H1 (cell line): ENCODE measurements at regions not wholly inside any gene's neighbourhood (a gene's known extent, or its start where the extent isn't known, plus 50 kb on each side); places are given as distances from the start of the nearest gene placed in this dataset.

Source experiments
- CTCF ChIA-PET: fragments of 300-600 bp; sonication (Branson Sonifier 250); formaldehyde crosslinking; loops from one replicate; lab custom pipeline; 2021; ENCODE audit not compliant: partially characterized antibody; lab: Charles Lee
- POLR2A ChIA-PET: fragments of 300-600 bp; sonication (Branson Sonifier 250); formaldehyde crosslinking; loops from one replicate; lab custom pipeline; 2021; ENCODE audit warnings: inconsistent platforms; ENCODE audit not compliant: partially characterized antibody; lab: Charles Lee
- DNase-seq, 2 experiments: peaks; one replicate each; pipeline versions ENCODE4 v3.0.0 to v3.0.0-alpha.2; 2010 to 2022; ENCODE audit warnings: low spot score in 2 of 2, low read depth in 1 of 2, mixed read lengths in 1 of 2
- FAIRE-seq: peaks from 2 replicates; lab custom pipeline; 2011; peaks lifted over from hg19 to GRCh38; lab: Jason Lieb, UNC
- H2AFZ ChIP-seq: 2 replicates; pipeline ENCODE4 v1.8.1; 2012; ENCODE audit warnings: low read length, inconsistent platforms
- H2AK5ac ChIP-seq: 2 replicates; pipeline ENCODE4 v1.6.1; 2013; ENCODE audit warnings: low read depth, low read length
- H2BK120ac ChIP-seq: replicated peaks from 2 replicates; pipeline ENCODE3; 2013; ENCODE audit warnings: low read depth, low read length, inconsistent platforms
- H2BK12ac ChIP-seq: 2 replicates; pipeline ENCODE4 v1.6.1; 2013; ENCODE audit warnings: low read depth, low read length
- H2BK15ac ChIP-seq: 2 replicates; pipeline ENCODE4 v1.6.1; 2013; ENCODE audit warnings: low read length
- H2BK20ac ChIP-seq: 2 replicates; pipeline ENCODE4 v1.6.1; 2013; ENCODE audit warnings: low read length
- H2BK5ac ChIP-seq: 2 replicates; pipeline ENCODE4 v1.6.1; 2013; ENCODE audit warnings: low read depth, low read length
- H3K14ac ChIP-seq: 2 replicates; pipeline ENCODE4 v1.6.1; 2013; ENCODE audit warnings: inconsistent platforms; ENCODE audit not compliant: insufficient read length
- H3K18ac ChIP-seq: 2 replicates; pipeline ENCODE4 v1.6.1; 2013; ENCODE audit warnings: low read length; ENCODE audit errors: extremely low read depth
- H3K23ac ChIP-seq: 2 replicates; pipeline ENCODE4 v1.6.1; 2013; ENCODE audit warnings: inconsistent platforms; ENCODE audit not compliant: insufficient read length
- H3K23me2 ChIP-seq: 2 replicates; pipeline ENCODE4 v1.6.1; 2013; ENCODE audit warnings: low read depth, low read length
- H3K27ac ChIP-seq: 2 replicates; pipeline ENCODE4 v1.6.1; 2011; ENCODE audit warnings: low read depth, low read length, inconsistent platforms
- H3K27me3 ChIP-seq, 4 experiments: replicated peaks in 1 of 4; 1 replicate in 1 of 4; 2 replicates in 3 of 4; pipeline versions ENCODE4 v1.6.1 to v1.8.1; 2011 to 2013; ENCODE audit warnings: low read length in 3 of 4, mild to moderate bottlenecking in 3 of 4, inconsistent platforms in 2 of 4, mixed read lengths in 2 of 4, moderate library complexity in 1 of 4; ENCODE audit not compliant: control insufficient read depth in 3 of 4, insufficient read depth in 3 of 4; ENCODE audit errors: extremely low read depth in 1 of 4
- H3K36me3 ChIP-seq, 4 experiments: 2 replicates each; pipeline versions ENCODE4 v1.6.1 to v1.8.1; 2011 to 2013; ENCODE audit warnings: mild to moderate bottlenecking in 4 of 4, low read length in 3 of 4, moderate library complexity in 2 of 4, control low read depth in 1 of 4, inconsistent platforms in 1 of 4; ENCODE audit not compliant: insufficient read depth in 4 of 4, control insufficient read depth in 2 of 4
- H3K4ac ChIP-seq: replicated peaks from 2 replicates; pipeline ENCODE3; 2013; ENCODE audit warnings: low read length, low read depth, mixed read lengths, inconsistent platforms; ENCODE audit not compliant: insufficient read length
- H3K4me1 ChIP-seq, 4 experiments: replicated peaks in 1 of 4; 1 replicate in 1 of 4; 2 replicates in 3 of 4; pipeline versions ENCODE4 v1.6.1 to v1.8.1; 2011 to 2013; ENCODE audit warnings: low read length in 3 of 4, inconsistent platforms in 2 of 4, mixed read lengths in 1 of 4; ENCODE audit not compliant: insufficient read depth in 4 of 4, control insufficient read depth in 3 of 4
- H3K4me2 ChIP-seq, 2 experiments: 2 replicates each; pipeline versions ENCODE4 v1.6.1 to v1.8.1; 2011 to 2013; ENCODE audit warnings: low read depth in 2 of 2, low read length in 2 of 2, control low read depth in 1 of 2, inconsistent platforms in 1 of 2, mild to moderate bottlenecking in 1 of 2; ENCODE audit not compliant: insufficient read depth in 1 of 2
- H3K4me3 ChIP-seq, 4 experiments: fragments of 200-600, 300-600 bp in 1 of 4; sonication (generic), shearing (Covaris generic), sonication (Bioruptor Twin) in 1 of 4; 2 replicates each; pipeline versions ENCODE4 v1.5.1 to v1.8.1; 2011 to 2016; ENCODE audit warnings: low read length in 4 of 4, low read depth in 3 of 4, control low read depth in 2 of 4, inconsistent platforms in 2 of 4, mild to moderate bottlenecking in 2 of 4, mixed read lengths in 1 of 4, moderate library complexity in 1 of 4; ENCODE audit not compliant: insufficient read depth in 2 of 4; ENCODE audit errors: extremely low read depth in 1 of 4
- H3K56ac ChIP-seq: replicated peaks from 2 replicates; pipeline ENCODE3; 2013; ENCODE audit warnings: low read depth, mild to moderate bottlenecking, mixed read lengths, low read length, inconsistent platforms; ENCODE audit not compliant: insufficient read length
- H3K79me1 ChIP-seq: 2 replicates; pipeline ENCODE4 v1.6.1; 2013; ENCODE audit warnings: low read depth, low read length, control low read depth
- H3K79me2 ChIP-seq, 2 experiments: 2 replicates each; pipeline versions ENCODE4 v1.6.1 to v1.8.1; 2012 to 2013; ENCODE audit warnings: low read length in 2 of 2, mild to moderate bottlenecking in 2 of 2, inconsistent platforms in 1 of 2; ENCODE audit not compliant: insufficient read depth in 2 of 2, control insufficient read depth in 1 of 2
- H3K9ac ChIP-seq, 4 experiments: replicated peaks in 1 of 4; 1 replicate in 1 of 4; 2 replicates in 3 of 4; pipeline versions ENCODE4 v1.6.1 to v1.8.1; 2011 to 2013; ENCODE audit warnings: low read depth in 3 of 4, low read length in 3 of 4, control low read depth in 2 of 4, mild to moderate bottlenecking in 2 of 4, moderate library complexity in 2 of 4, inconsistent platforms in 1 of 4; ENCODE audit errors: extremely low read depth in 1 of 4
- H3K9me3 ChIP-seq, 2 experiments: 2 replicates each; pipeline versions ENCODE4 v1.6.1 to v1.8.1; 2012 to 2013; ENCODE audit warnings: mild to moderate bottlenecking in 2 of 2, moderate library complexity in 2 of 2, control low read depth in 1 of 2, inconsistent platforms in 1 of 2, low read depth in 1 of 2, low read length in 1 of 2, mixed read lengths in 1 of 2; ENCODE audit not compliant: insufficient read depth in 2 of 2
- H4K20me1 ChIP-seq, 2 experiments: replicated peaks in 1 of 2; 2 replicates each; pipeline versions ENCODE3 to v1.8.1; 2011 to 2013; ENCODE audit warnings: inconsistent platforms in 2 of 2, low read length in 2 of 2, mild to moderate bottlenecking in 1 of 2; ENCODE audit not compliant: insufficient read depth in 2 of 2, control insufficient read depth in 1 of 2
- H4K5ac ChIP-seq: 2 replicates; pipeline ENCODE4 v1.6.1; 2013; ENCODE audit warnings: low read length, low read depth, mixed read lengths, inconsistent platforms; ENCODE audit not compliant: insufficient read length
- H4K8ac ChIP-seq: 2 replicates; pipeline ENCODE4 v1.8.0; 2013; ENCODE audit warnings: mild to moderate bottlenecking, moderate library complexity, low read length, inconsistent platforms; ENCODE audit not compliant: insufficient read depth; ENCODE audit errors: extremely low read depth
- H4K91ac ChIP-seq: replicated peaks from 2 replicates; pipeline ENCODE3; 2013; ENCODE audit warnings: low read length, mixed read lengths, inconsistent platforms; ENCODE audit not compliant: insufficient read length
- HDAC6 ChIP-seq: IDR thresholded peaks from one replicate; pipeline ENCODE4 v1.7.1; 2012; ENCODE audit warnings: low read depth, mild to moderate bottlenecking, inconsistent platforms, low read length, moderate library complexity
- KDM4A ChIP-seq: IDR thresholded peaks from one replicate; pipeline ENCODE4 v1.7.1; 2012; ENCODE audit warnings: low read depth, mild to moderate bottlenecking, moderate library complexity, low read length, inconsistent platforms; ENCODE audit not compliant: severe bottlenecking
- KDM5A ChIP-seq: fragments of 200-600 bp; IDR thresholded peaks from 2 replicates; pipeline ENCODE4 v1.7.1; 2012; ENCODE audit warnings: mild to moderate bottlenecking, low read length, inconsistent platforms, mixed read lengths
- PHF8 ChIP-seq: fragments of 200-600 bp; sonication (generic); conservative IDR thresholded peaks from 2 replicates; pipeline ENCODE4 v1.7.1; 2012; ENCODE audit warnings: low read depth, mild to moderate bottlenecking, inconsistent platforms, low read length, moderate library complexity
- RBBP5 ChIP-seq: IDR thresholded peaks from 2 replicates; pipeline ENCODE4 v1.7.1; 2012; ENCODE audit warnings: low read depth, mild to moderate bottlenecking, inconsistent platforms, low read length, moderate library complexity, borderline replicate concordance
- SIN3A ChIP-seq, 2 experiments: IDR thresholded peaks in 1 of 2; conservative IDR thresholded peaks in 1 of 2; 2 replicates each; pipeline ENCODE4 v1.6.1; 2011 to 2012; ENCODE audit warnings: low read length in 2 of 2, improper control_type of control experiment in 1 of 2, low read depth in 1 of 2, mild to moderate bottlenecking in 1 of 2
- SUZ12 ChIP-seq: fragments of 200-600 bp; sonication (generic); IDR thresholded peaks from 2 replicates; pipeline ENCODE4 v1.6.1; 2012; ENCODE audit warnings: mild to moderate bottlenecking, inconsistent platforms, low read length, moderate library complexity, mixed read lengths
- ZNF274 ChIP-seq: IDR thresholded peaks from 2 replicates; pipeline ENCODE4 v1.7.0; 2012; ENCODE audit warnings: low read length, borderline replicate concordance; ENCODE audit errors: extremely low read depth
- WGBS, 2 experiments: shearing (Covaris generic) in 1 of 2; methylation state at CpG; one replicate each; pipeline versions ENCODE4 v1.1.6 to v1.1.7; 2013 to 2015; ENCODE audit warnings: low lambda C conversion rate in 2 of 2, mixed read lengths in 2 of 2, inconsistent platforms in 1 of 2, low coverage in 1 of 2, missing lambda C conversion rate in 1 of 2; ENCODE audit not compliant: insufficient replicate concordance in 2 of 2, insufficient coverage in 1 of 2, insufficient read length in 1 of 2; ENCODE audit errors: extremely low coverage in 1 of 2, missing lambda C conversion rate in 1 of 2; 5-methylcytosine and 5-hydroxymethylcytosine counted together
- TF ChIP-seq, protein P1 (sequence below): IDR thresholded peaks from 2 replicates; pipeline ENCODE4 v1.6.1; 2012; ENCODE audit warnings: inconsistent platforms
- TF ChIP-seq, protein P2 (sequence below): IDR thresholded peaks from 2 replicates; pipeline ENCODE4 v1.6.1; 2012; ENCODE audit warnings: low read length, inconsistent platforms

DNA sequence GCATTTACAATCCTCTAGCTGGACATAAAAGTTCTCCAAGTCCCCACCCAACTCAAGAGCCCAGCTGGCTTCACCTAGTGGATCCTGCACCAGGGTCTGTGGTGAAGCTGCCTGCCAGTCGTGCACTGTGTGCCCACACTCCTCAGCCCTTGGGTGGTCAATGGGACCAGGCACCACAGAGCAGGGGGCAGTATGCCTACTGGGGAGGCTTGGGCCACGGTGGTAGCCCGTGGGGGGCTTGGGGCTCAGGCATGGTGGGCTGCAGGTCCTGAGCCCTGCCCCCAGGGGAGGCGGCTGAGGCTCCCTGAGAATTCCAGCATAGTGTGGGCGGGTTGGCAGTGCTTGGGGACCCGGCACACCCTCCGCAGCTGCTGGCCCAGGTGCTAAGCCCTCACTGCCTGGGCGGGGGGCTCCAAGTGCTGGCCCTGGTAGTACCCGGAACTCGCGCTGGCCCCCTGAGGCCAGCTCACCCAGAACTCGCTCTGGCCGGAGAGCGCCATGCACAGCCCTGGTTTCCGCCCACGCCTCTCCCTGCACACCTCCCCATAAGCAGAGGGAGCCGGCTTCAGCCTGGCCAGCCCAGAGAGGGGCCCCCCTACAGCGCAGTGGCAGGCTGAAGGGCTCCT, 1473.4 kb downstream of the SUCLG1 start:
- Histone ChIP-seq H3K18ac (no peak overlapping the region), H4K20me1 (no peaks in the 10 kb centered on the region), H2BK15ac (no peak overlapping the region), H3K9ac (no peak overlapping the region), H2BK120ac (no peak overlapping the region), H3K27me3 (no peaks in the 10 kb centered on the region), H3K79me1 (no peaks in the 10 kb centered on the region), H2BK20ac (no peak overlapping the region; the same call in 1 of the 2 replicates), H3K79me2 (no peaks in the 10 kb centered on the region), H4K91ac (no peak overlapping the region), H3K4me1 (no peaks in the 10 kb centered on the region), H2AK5ac (no peak overlapping the region), H3K4me3 (no peak overlapping the region), H4K8ac (no peak overlapping the region), H3K36me3 (no peaks in the 10 kb centered on the region), H3K4me2 (no peak overlapping the region), H3K4ac (no peak overlapping the region), H4K5ac (no peak overlapping the region), H2BK5ac (no peak overlapping the region), H3K14ac (no peak overlapping the region), H3K23ac (no peak overlapping the region), H2BK12ac (no peak overlapping the region), H3K9me3 (peaks cover 0 to 12% of the 10 kb centered on the region in 2 experiments; a peak in 2 of 4 replicates), H3K23me2 (no peaks in the 10 kb centered on the region), H3K56ac (no peak overlapping the region), H2AFZ (no peak overlapping the region), H3K27ac (no peak overlapping the region)
- no peak for TF ChIP-seq ZNF274
- no peak for TF ChIP-seq KDM4A
- TF ChIP-seq, protein P1, sequence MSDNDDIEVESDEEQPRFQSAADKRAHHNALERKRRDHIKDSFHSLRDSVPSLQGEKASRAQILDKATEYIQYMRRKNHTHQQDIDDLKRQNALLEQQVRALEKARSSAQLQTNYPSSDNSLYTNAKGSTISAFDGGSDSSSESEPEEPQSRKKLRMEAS, result no peak
- no peak for TF ChIP-seq RBBP5
- no peak for TF ChIP-seq SIN3A (conservative IDR thresholded peaks at IDR 0.05 in 1 of 2, IDR thresholded peaks at IDR 0.05 in 1 of 2; ENCODE audit: low read depth in 1 of 2, low read length in 2 of 2)
- TF ChIP-seq PHF8, result no peak
- TF ChIP-seq KDM5A, result no peak
- TF ChIP-seq, protein P2, sequence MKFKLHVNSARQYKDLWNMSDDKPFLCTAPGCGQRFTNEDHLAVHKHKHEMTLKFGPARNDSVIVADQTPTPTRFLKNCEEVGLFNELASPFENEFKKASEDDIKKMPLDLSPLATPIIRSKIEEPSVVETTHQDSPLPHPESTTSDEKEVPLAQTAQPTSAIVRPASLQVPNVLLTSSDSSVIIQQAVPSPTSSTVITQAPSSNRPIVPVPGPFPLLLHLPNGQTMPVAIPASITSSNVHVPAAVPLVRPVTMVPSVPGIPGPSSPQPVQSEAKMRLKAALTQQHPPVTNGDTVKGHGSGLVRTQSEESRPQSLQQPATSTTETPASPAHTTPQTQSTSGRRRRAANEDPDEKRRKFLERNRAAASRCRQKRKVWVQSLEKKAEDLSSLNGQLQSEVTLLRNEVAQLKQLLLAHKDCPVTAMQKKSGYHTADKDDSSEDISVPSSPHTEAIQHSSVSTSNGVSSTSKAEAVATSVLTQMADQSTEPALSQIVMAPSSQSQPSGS, result no peak
- TF ChIP-seq SUZ12, result no peak
- no peak for TF ChIP-seq HDAC6
- 93% methylated on average over 13 of the region's 18 CpGs; no CpG with 5 or more reads in 1 of the 2 experiments for WGBS, 2 experiments
- DNase-seq (no peak), FAIRE-seq (no peak)
- POLR2A ChIA-PET, result no interaction called here
- CTCF ChIA-PET, result interaction anchor here (0.7 to 1.2 kb wide), 2 partner anchors 9 to 1089 kb away, joined by 3 read pairs; no protein-coding TSS in a partner anchor
